Fibroblast of lung (primary cell): ENCODE measurements at regions not wholly inside any gene's neighbourhood (a gene's known extent, or its start where the extent isn't known, plus 50 kb on each side); places are given as distances from the start of the nearest gene placed in this dataset.

Source experiments
- DNase-seq, 2 donors: peaks; one replicate each; pipeline versions ENCODE4 v3.0.0 to v3.0.0-alpha.2; 2010; ENCODE audit warnings: low read depth in 2 of 2
- H2AFZ ChIP-seq: 2 replicates; pipeline ENCODE4 v1.5.1; 2012; ENCODE audit warnings: low read length, control low read depth, inconsistent platforms
- H3K27ac ChIP-seq: 2 replicates; pipeline ENCODE4 v1.5.1; 2011; ENCODE audit warnings: low read length, control low read depth; ENCODE audit not compliant: insufficient read depth
- H3K27me3 ChIP-seq: 2 replicates; pipeline ENCODE4 v1.5.1; 2011; ENCODE audit warnings: mild to moderate bottlenecking, low read length; ENCODE audit not compliant: control insufficient read depth, insufficient read depth
- H3K36me3 ChIP-seq: 2 replicates; pipeline ENCODE4 v1.5.1; 2011; ENCODE audit warnings: low read length; ENCODE audit not compliant: control insufficient read depth, insufficient read depth
- H3K4me1 ChIP-seq: 2 replicates; pipeline ENCODE4 v1.5.1; 2011; ENCODE audit warnings: low read length; ENCODE audit not compliant: control insufficient read depth, insufficient read depth; ENCODE audit errors: extremely low read depth
- H3K4me2 ChIP-seq: 2 replicates; pipeline ENCODE4 v1.5.1; 2011; ENCODE audit warnings: low read length, control low read depth; ENCODE audit not compliant: insufficient read depth; ENCODE audit errors: extremely low read depth
- H3K4me3 ChIP-seq, 4 experiments: fragments of 200-600 bp in 1 of 4; sonication (generic) in 1 of 4; replicated peaks in 1 of 4; 2 replicates each; pipeline ENCODE4 v1.5.1; 2011 to 2016; ENCODE audit warnings: low read length in 4 of 4, low read depth in 3 of 4, mild to moderate bottlenecking in 3 of 4, control low read depth in 2 of 4, inconsistent platforms in 1 of 4, mixed read lengths in 1 of 4; ENCODE audit not compliant: insufficient read depth in 1 of 4; ENCODE audit errors: control extremely low read depth in 1 of 4
- H3K79me2 ChIP-seq: 2 replicates; pipeline ENCODE4 v1.5.1; 2012; ENCODE audit warnings: mild to moderate bottlenecking, low read length, inconsistent platforms; ENCODE audit not compliant: control insufficient read depth, insufficient read depth
- H3K9ac ChIP-seq: 2 replicates; pipeline ENCODE4 v1.5.1; 2011; ENCODE audit warnings: mild to moderate bottlenecking, low read length, control low read depth; ENCODE audit not compliant: insufficient read depth
- H3K9me3 ChIP-seq: 2 replicates; pipeline ENCODE4 v1.5.1; 2012; ENCODE audit warnings: low read depth, low read length; ENCODE audit not compliant: control insufficient read depth, insufficient read depth
- H4K20me1 ChIP-seq: 2 replicates; pipeline ENCODE4 v1.5.1; 2011; ENCODE audit warnings: low read length; ENCODE audit not compliant: control insufficient read depth, insufficient read depth; ENCODE audit errors: extremely low read depth
- EZH2 ChIP-seq: IDR thresholded peaks from 2 replicates; pipeline ENCODE4 v1.5.1; 2012; ENCODE audit warnings: low read length, control low read depth, mild to moderate bottlenecking; ENCODE audit errors: missing control alignments
- TF ChIP-seq, protein P1 (sequence below), 2 donors: IDR thresholded peaks in 1 of 2; conservative IDR thresholded peaks in 1 of 2; 1 replicate in 1 of 2; 2 replicates in 1 of 2; pipeline ENCODE4 v1.5.1; 2011 to 2012; ENCODE audit warnings: low read length in 2 of 2, control low read depth in 1 of 2, inconsistent platforms in 1 of 2, low read depth in 1 of 2, mild to moderate bottlenecking in 1 of 2

DNA sequence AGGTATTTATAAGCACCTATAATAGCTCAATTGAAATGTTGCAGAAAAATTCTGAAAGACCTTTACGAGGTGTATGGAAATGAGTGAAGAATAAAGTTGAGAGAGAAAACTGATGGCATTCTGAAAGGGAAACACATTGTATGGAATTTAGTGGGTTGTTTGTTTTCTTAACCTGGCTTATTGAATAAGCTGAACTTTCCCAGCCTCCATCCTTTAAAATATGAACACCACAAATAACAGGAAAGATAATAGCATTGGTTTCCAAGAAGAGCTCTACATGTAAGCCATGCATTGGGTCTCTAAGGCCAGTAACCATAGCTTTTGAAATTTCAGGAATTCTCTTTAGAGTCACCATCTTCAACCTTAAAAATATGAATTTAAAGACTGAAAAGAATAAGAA is 709.0 kb downstream of the USP25 start:
- Histone ChIP-seq H3K4me2 (no peak overlapping the region), H3K27me3 (no peaks in the 10 kb centered on the region), H3K4me1 (no peaks in the 10 kb centered on the region), H2AFZ (no peak overlapping the region), H3K4me3 (no peak overlapping the region), H3K36me3 (no peaks in the 10 kb centered on the region), H3K27ac (no peak overlapping the region), H4K20me1 (no peaks in the 10 kb centered on the region), H3K9ac (no peak overlapping the region), H3K9me3 (no peaks in the 10 kb centered on the region), H3K79me2 (no peaks in the 10 kb centered on the region)
- DNase-seq: no peak
- TF ChIP-seq, protein P1, sequence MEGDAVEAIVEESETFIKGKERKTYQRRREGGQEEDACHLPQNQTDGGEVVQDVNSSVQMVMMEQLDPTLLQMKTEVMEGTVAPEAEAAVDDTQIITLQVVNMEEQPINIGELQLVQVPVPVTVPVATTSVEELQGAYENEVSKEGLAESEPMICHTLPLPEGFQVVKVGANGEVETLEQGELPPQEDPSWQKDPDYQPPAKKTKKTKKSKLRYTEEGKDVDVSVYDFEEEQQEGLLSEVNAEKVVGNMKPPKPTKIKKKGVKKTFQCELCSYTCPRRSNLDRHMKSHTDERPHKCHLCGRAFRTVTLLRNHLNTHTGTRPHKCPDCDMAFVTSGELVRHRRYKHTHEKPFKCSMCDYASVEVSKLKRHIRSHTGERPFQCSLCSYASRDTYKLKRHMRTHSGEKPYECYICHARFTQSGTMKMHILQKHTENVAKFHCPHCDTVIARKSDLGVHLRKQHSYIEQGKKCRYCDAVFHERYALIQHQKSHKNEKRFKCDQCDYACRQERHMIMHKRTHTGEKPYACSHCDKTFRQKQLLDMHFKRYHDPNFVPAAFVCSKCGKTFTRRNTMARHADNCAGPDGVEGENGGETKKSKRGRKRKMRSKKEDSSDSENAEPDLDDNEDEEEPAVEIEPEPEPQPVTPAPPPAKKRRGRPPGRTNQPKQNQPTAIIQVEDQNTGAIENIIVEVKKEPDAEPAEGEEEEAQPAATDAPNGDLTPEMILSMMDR (conservative IDR thresholded peaks at IDR 0.05 in 1 of 2, IDR thresholded peaks at IDR 0.05 in 1 of 2; ENCODE audit: low read depth in 1 of 2, low read length in 2 of 2): no peak
- TF ChIP-seq EZH2: no peak

DNA sequence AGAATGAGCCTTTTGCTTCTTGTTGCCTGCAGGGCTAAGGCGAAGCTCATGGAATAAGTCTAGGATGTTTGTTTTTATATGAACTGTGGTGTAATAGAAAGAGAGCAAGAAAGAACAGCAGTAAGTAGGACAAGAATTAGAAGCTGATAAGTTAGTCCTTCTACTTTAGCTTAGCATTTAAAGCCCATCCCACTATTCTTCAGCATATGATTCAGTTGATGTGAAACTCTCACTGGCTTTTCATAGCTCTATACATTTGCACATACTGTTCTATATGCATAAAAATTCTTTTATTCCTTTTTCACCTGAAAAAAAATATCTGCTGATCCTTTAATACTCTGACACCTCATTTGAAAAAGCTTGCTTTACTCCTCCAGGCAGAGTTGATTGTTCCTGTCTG is 712.0 kb downstream of the USP25 start:
- TF ChIP-seq EZH2: no peak
- TF ChIP-seq, protein P1 (conservative IDR thresholded peaks at IDR 0.05 in 1 of 2, IDR thresholded peaks at IDR 0.05 in 1 of 2; ENCODE audit: low read depth in 1 of 2, low read length in 2 of 2): no peak
- H3K4me3 ChIP-seq: no peak overlapping the region
- no peak overlapping the region for H3K27ac ChIP-seq
- no peaks in the 10 kb centered on the region for H3K36me3 ChIP-seq
- H3K9ac ChIP-seq: no peak overlapping the region
- no peak overlapping the region for H3K4me2 ChIP-seq
- peak in 1 of 2 donors; percentile 23 for DNase-seq
- no peaks in the 10 kb centered on the region for H3K9me3 ChIP-seq
- no peak overlapping the region for H2AFZ ChIP-seq
- H4K20me1 ChIP-seq: no peaks in the 10 kb centered on the region
- H3K79me2 ChIP-seq: no peaks in the 10 kb centered on the region
- H3K4me1 ChIP-seq: no peaks in the 10 kb centered on the region
- H3K27me3 ChIP-seq: no peaks in the 10 kb centered on the region

- peak; percentile 16 to 42 for DNase-seq
- TF ChIP-seq EZH2: no peak
- TF ChIP-seq, protein P1 (conservative IDR thresholded peaks at IDR 0.05 in 1 of 2, IDR thresholded peaks at IDR 0.05 in 1 of 2; ENCODE audit: low read depth in 1 of 2, low read length in 2 of 2): peak; percentile 11 to 46
Observed at GRCh38 chr21:16454399-16454798, 724.6 kb downstream of the USP25 start.

More at GRCh38 chr21:16454399-16454798, 724.6 kb downstream of the USP25 start:
- Histone ChIP-seq H3K4me1 (no peaks in the 10 kb centered on the region), H3K9ac (no peak overlapping the region), H3K27me3 (no peaks in the 10 kb centered on the region), H3K4me2 (no peak overlapping the region), H4K20me1 (no peaks in the 10 kb centered on the region), H2AFZ (no peak overlapping the region), H3K36me3 (no peaks in the 10 kb centered on the region), H3K9me3 (no peaks in the 10 kb centered on the region), H3K79me2 (no peaks in the 10 kb centered on the region), H3K27ac (no peak overlapping the region), H3K4me3 (no peak overlapping the region)
